ENCODE measurements at regions not wholly inside any gene's neighbourhood (a gene's known extent, or its start where the extent isn't known, plus 50 kb on each side); places are given as distances from the start of the nearest gene placed in this dataset.

- H3K27me3 ChIP-seq (replicated peaks; ENCODE audit: control insufficient read depth, insufficient read depth, low read length) = no peaks in the 10 kb centered on the region
- DNase-seq = no peak
- Mint-ChIP-seq H3K4me1 (ENCODE audit: low read depth, unreplicated experiment) (no peaks in the 10 kb centered on the region), H3K4me3 (ENCODE audit: unreplicated experiment) (no peak overlapping the region), H3K27me3 (ENCODE audit: insufficient read depth, unreplicated experiment) (no peaks in the 10 kb centered on the region), H3K9me3 (ENCODE audit: unreplicated experiment) (no peaks in the 10 kb centered on the region), H3K36me3 (ENCODE audit: insufficient read depth, unreplicated experiment) (no peaks in the 10 kb centered on the region), H3K27ac (ENCODE audit: unreplicated experiment) (no peak overlapping the region)
- H3K9me3 ChIP-seq = no peaks in the 10 kb centered on the region
- CTCF ChIA-PET = no interaction called here
- no peaks in the 10 kb centered on the region for H3K36me3 ChIP-seq (ENCODE audit: control insufficient read depth, insufficient read depth, low read length)
- H3K4me1 ChIP-seq = no peaks in the 10 kb centered on the region
- POLR2A ChIA-PET = no interaction called here
- intact Hi-C loops (cut with micrococcal nuclease; ENCODE audit: unreplicated experiment) = no loop called here
- TF ChIP-seq CTCF (IDR thresholded peaks at IDR 0.05; ENCODE audit: insufficient read depth in 1 of 2, low read depth in 1 of 2, low read length in 1 of 2, severe bottlenecking in 1 of 2, unreplicated experiment in 1 of 2) = no peak
- no TSS peak for BruUV-seq (replicated peaks)
- H3K4me3 ChIP-seq (ENCODE audit: low read depth, low read length) = no peak overlapping the region
These were observed 360.0 kb upstream of the DCN start for GRCh38 chr12:91542666-91543065.

DNA sequence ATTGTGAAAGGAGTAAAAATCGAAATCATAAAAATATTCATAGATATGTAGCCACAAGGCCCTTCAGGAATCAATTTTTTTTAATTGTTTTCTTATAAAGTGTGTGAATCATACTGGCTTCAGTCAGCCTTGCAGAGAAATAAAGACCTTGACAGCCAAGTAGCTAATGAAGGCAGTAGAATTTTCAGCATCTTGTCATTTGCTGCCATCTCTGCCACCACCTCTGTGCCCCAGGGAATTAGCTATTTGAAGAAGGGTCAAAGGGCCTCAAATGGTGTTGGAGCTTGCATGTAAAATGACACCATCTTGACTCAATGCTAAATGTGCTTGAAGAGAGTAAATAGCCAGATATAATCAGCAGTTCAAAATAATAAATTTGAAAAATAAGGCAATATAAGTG is 359.4 kb upstream of the DCN start:
- no peaks in the 10 kb centered on the region for H3K4me1 ChIP-seq
- BruUV-seq (replicated peaks) = no TSS peak
- no peak for TF ChIP-seq CTCF (IDR thresholded peaks at IDR 0.05; ENCODE audit: insufficient read depth in 1 of 2, low read depth in 1 of 2, low read length in 1 of 2, severe bottlenecking in 1 of 2, unreplicated experiment in 1 of 2)
- Mint-ChIP-seq H3K27ac (ENCODE audit: unreplicated experiment) (no peak overlapping the region), H3K9me3 (ENCODE audit: unreplicated experiment) (no peaks in the 10 kb centered on the region), H3K36me3 (ENCODE audit: insufficient read depth, unreplicated experiment) (no peaks in the 10 kb centered on the region), H3K4me1 (ENCODE audit: low read depth, unreplicated experiment) (no peaks in the 10 kb centered on the region), H3K4me3 (ENCODE audit: unreplicated experiment) (no peak overlapping the region), H3K27me3 (ENCODE audit: insufficient read depth, unreplicated experiment) (no peaks in the 10 kb centered on the region)
- no peak for DNase-seq
- intact Hi-C loops (cut with micrococcal nuclease; ENCODE audit: unreplicated experiment) = no loop called here
- H3K9me3 ChIP-seq = no peaks in the 10 kb centered on the region
- H3K27me3 ChIP-seq (replicated peaks; ENCODE audit: control insufficient read depth, insufficient read depth, low read length) = no peaks in the 10 kb centered on the region
- ChIA-PET CTCF (no interaction called here), POLR2A (no interaction called here)
- no peak overlapping the region for H3K4me3 ChIP-seq (ENCODE audit: low read depth, low read length)
- no peaks in the 10 kb centered on the region for H3K36me3 ChIP-seq (ENCODE audit: control insufficient read depth, insufficient read depth, low read length)

DNA sequence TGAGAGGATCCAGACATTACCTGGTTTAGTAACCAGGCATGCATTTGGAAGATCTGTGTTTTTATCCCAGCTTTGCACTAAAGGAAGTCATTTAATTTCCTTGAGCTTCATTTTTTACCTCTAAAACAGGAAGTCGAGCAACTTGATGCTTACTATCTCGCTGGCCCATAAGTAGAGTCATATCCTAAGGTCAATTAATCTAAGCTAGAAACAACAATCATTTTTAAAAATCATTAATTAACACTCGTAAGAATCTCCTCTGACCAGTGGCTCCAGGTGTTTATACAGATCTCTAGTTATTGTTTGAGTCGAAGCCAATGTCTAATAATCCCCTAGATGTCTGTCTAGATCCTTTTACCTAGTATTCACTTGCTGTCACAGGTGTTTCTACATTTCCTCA is 355.8 kb upstream of the DCN start:
- Mint-ChIP-seq H3K4me1 (ENCODE audit: low read depth, unreplicated experiment) (no peaks in the 10 kb centered on the region), H3K27me3 (ENCODE audit: insufficient read depth, unreplicated experiment) (no peaks in the 10 kb centered on the region), H3K4me3 (ENCODE audit: unreplicated experiment) (no peak overlapping the region), H3K27ac (ENCODE audit: unreplicated experiment) (no peak overlapping the region), H3K9me3 (ENCODE audit: unreplicated experiment) (peaks cover 10% of the 10 kb centered on the region), H3K36me3 (ENCODE audit: insufficient read depth, unreplicated experiment) (no peaks in the 10 kb centered on the region)
- intact Hi-C loops (cut with micrococcal nuclease; ENCODE audit: unreplicated experiment) = no loop called here
- Histone ChIP-seq H3K27me3 (replicated peaks; ENCODE audit: control insufficient read depth, insufficient read depth, low read length) (no peaks in the 10 kb centered on the region), H3K36me3 (ENCODE audit: control insufficient read depth, insufficient read depth, low read length) (no peaks in the 10 kb centered on the region), H3K4me3 (ENCODE audit: low read depth, low read length) (no peak overlapping the region), H3K9me3 (no peaks in the 10 kb centered on the region; the same call in 1 of the 2 replicates), H3K4me1 (no peaks in the 10 kb centered on the region)
- no peak for DNase-seq
- CTCF ChIA-PET = no interaction called here
- POLR2A ChIA-PET = no interaction called here
- TF ChIP-seq CTCF (IDR thresholded peaks at IDR 0.05; ENCODE audit: insufficient read depth in 1 of 2, low read depth in 1 of 2, low read length in 1 of 2, severe bottlenecking in 1 of 2, unreplicated experiment in 1 of 2) = no peak
- no TSS peak for BruUV-seq (replicated peaks)
